ELR (cell line): ENCODE measurements at regions not wholly inside any gene's neighbourhood (a gene's known extent, or its start where the extent isn't known, plus 50 kb on each side); places are given as distances from the start of the nearest gene placed in this dataset.

ENCODE experiments used
- DNase-seq: peaks from one replicate; pipeline ENCODE4 v3.0.0-alpha.2; 2015; ENCODE audit warnings: low read depth

DNA sequence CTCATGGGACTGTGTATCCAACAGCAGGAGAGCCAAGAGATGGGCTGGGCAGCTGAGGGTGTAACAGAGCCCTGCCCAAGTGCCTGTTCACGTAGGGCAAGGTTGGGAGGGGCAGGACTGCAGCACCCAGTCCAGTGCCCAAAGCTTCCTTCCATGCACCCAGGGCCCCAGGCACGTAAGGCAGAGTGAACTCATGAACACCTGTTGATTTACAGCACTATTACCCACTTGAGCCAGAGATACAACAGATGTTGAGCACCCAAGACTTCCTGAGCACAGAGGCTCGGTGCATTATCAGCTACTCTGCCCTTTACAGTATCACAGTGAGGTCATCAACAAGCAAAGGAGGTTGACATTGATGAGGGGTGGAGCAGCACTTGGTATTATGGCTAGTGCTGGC, 50.2 kb upstream of the FHL2 start:
- DNase-seq, result no peak
